HFF-Myc (cell line): ENCODE measurements at regions not wholly inside any gene's neighbourhood (a gene's known extent, or its start where the extent isn't known, plus 50 kb on each side); places are given as distances from the start of the nearest gene placed in this dataset.

Source experiments
- DNase-seq: peaks from one replicate; pipeline ENCODE4 v3.0.0-alpha.2; 2011; ENCODE audit warnings: low read depth; ENCODE audit errors: extremely low read depth
- H3K4me3 ChIP-seq: replicated peaks from 2 replicates; pipeline ENCODE4 v1.5.1; 2011; ENCODE audit warnings: low read depth, mild to moderate bottlenecking, control low read depth, low read length
- TF ChIP-seq, protein P1 (sequence below): IDR thresholded peaks from 2 replicates; pipeline ENCODE4 v1.5.1; 2012; ENCODE audit warnings: mild to moderate bottlenecking, low read depth, low read length, control low read depth; ENCODE audit errors: missing control alignments

DNA sequence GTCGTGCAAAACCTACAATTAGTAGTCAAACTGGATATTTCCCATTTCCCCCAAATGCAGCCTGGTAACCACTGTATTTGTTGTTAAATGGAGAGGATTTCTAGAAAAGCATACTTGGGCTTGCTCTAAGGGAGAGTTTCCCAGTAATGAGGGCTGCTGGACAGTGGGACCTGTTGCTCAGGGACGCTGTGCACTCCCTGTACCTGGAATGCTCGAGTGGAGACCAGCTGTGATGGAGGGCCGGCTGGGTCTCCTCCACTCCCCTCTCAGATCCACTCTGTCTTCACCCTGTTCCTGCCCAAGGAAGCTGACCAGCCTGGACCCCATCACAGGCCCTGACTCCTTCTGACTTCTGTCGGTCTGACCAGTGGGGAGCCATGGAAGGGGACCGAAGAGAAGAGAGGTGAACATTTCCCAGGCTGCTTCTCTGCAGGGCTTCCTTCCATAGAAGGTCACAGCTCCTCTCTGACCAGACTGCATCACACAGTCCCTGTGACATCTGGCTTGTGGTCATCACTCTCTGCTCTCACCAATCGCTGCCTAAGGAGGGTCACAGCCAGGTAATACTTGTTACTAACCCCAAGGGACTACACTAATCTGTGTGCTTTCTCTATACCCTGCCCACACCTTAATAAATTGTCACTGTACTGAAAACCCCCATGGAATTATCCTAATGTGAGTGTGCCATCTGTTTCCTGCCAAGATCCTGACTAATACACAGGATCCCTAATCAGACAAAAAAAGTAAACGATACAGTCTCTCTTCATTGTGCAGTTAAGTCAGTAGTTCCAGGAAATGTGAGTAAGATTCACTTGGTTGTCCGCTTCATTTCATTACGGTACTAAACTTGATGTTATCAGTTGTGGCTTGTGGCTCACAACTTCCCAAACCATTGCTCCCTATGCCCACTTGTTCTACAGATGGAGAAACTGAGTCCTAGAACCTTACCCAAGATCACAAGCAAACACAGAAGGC lies 102.4 kb downstream of the CCT6B start:
- no peak overlapping the region for H3K4me3 ChIP-seq
- no peak for DNase-seq
- TF ChIP-seq, protein P1, sequence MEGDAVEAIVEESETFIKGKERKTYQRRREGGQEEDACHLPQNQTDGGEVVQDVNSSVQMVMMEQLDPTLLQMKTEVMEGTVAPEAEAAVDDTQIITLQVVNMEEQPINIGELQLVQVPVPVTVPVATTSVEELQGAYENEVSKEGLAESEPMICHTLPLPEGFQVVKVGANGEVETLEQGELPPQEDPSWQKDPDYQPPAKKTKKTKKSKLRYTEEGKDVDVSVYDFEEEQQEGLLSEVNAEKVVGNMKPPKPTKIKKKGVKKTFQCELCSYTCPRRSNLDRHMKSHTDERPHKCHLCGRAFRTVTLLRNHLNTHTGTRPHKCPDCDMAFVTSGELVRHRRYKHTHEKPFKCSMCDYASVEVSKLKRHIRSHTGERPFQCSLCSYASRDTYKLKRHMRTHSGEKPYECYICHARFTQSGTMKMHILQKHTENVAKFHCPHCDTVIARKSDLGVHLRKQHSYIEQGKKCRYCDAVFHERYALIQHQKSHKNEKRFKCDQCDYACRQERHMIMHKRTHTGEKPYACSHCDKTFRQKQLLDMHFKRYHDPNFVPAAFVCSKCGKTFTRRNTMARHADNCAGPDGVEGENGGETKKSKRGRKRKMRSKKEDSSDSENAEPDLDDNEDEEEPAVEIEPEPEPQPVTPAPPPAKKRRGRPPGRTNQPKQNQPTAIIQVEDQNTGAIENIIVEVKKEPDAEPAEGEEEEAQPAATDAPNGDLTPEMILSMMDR, result no peak

DNA sequence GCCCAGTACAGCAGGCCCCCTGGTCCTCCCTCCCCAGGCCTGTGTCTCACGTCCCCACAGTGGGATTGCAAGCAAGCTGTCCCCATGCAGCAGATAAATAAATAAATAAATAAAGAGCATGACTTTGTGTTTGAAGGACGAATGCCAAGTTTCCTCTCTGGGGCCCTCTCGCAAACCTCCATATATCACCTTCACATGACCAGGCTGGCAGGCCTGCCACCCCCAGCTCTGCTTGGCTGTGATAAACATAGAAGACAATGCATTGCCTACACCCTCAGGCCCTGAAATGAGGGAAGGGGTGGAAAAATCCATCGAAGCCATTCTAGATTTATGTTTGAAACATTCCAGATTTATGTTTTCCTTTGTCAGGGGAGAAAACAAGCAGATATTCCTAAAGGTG lies 107.3 kb downstream of the CCT6B start:
- no peak for DNase-seq
- TF ChIP-seq, protein P1, result no peak

DNA sequence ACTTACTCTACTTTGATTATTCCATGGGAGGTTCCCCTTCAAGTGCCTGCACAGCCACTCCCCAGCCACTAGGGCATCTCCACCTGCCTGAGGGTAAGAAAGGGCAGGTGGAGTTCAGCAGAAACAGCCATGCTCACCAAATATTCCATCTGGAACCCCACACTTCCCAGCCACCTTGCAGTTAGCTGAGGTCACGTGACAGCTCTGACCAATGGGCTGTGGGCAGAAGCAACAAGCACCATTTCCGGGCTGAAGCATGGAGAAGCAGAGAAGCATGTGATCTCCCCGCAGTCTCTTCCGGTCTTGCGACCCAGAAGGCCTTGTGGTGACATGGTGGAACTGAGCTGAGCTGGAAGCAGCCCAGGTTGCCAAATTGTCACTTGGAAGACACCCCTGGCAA lies 108.6 kb downstream of the CCT6B start:
- H3K4me3 ChIP-seq, result no peak overlapping the region
- no peak for DNase-seq
- TF ChIP-seq, protein P1, result no peak

More for the DNA sequence above, 107.3 kb downstream of the CCT6B start:
- no peak overlapping the region for H3K4me3 ChIP-seq

DNA sequence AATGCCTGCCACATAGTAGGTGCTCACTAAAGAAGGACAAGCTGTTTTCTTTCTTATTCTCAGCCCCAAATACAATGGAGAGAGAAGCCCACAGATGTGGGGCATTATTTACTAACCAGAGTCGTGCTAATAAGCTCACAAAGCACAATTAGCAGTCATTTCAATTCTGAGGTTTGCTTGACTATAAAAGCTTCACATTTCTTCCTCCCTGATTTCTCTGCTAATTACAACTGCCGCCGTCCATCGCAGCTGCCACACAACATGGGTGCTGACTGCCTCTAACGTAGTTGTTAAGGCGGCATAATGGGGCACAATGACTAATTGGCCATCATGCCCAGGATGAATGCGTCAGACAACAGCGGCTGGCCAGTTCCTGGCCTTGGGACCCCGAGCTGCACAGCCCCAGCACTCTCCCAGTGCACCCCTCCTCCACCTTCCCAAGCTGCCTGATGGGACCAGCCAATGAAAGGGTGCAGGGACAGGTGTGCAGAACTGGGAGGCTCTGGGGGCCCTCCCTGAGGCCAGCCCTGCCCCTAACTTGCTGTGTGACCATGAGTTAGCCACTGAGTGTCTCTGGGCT lies 109.2 kb downstream of the CCT6B start:
- DNase-seq, result no peak
- TF ChIP-seq, protein P1, result no peak
- no peak overlapping the region for H3K4me3 ChIP-seq

DNA sequence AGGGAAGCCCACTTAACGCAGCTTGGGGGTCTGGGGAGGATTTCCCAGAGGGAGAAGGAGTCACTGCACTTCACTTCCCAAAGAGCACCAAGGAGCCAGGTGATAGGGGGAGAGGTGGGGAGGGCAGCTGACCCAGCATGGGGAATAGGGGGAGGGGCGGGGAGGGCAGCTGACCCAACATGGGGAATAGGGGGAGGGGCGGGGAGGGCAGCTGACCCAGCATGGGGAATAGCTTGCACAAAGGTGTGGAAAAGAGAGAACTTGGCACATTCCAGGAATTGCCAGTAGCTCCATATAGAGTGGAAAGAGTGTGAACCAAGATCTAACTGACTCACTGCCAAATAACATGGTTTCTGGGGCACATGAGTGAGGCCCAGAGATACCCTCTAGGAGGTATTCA lies 110.3 kb downstream of the CCT6B start:
- TF ChIP-seq, protein P1, result no peak
- no peak overlapping the region for H3K4me3 ChIP-seq
- no peak for DNase-seq

DNA sequence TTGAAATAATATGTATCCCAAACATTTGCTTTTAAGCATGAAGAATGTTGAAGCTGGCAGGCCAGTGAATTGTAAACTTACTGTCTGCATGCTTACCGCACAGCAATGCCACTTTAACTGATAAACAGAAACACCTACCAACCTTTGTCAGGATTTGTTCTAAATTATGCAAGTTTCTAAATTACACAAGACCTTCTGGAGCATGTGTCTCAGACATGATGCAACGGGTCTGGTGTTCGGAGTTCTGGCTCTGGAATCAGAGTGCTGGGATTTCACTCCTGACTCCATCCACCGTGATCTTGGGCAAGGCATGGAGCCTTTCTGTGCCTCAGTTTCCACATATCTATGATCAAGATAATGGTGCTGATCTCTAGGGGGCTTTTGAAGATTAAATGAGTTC lies 111.2 kb downstream of the CCT6B start:
- no peak for DNase-seq
- no peak overlapping the region for H3K4me3 ChIP-seq
- TF ChIP-seq, protein P1, result no peak
